ENCODE measurements at regions not wholly inside any gene's neighbourhood (a gene's known extent, or its start where the extent isn't known, plus 50 kb on each side); places are given as distances from the start of the nearest gene placed in this dataset.

- DNase-seq = no peak
Measured at GRCh38 chr12:24404086-24404815, 454.8 kb upstream of the SOX5 start.

GRCh38 chr12:24400533-24400932 is 451.1 kb upstream of the SOX5 start:
- no peak for DNase-seq

- DNase-seq = no peak
Measured at GRCh38 chr12:24398605-24399004, 449.1 kb upstream of the SOX5 start.

GRCh38 chr12:24396224-24396623 is 446.8 kb upstream of the SOX5 start:
- DNase-seq = no peak

GRCh38 chr12:24394246-24394645 is 444.8 kb upstream of the SOX5 start:
- DNase-seq = no peak

GRCh38 chr12:24393071-24393470 is 443.6 kb upstream of the SOX5 start:
- DNase-seq = no peak

GRCh38 chr12:24389394-24389793 is 439.9 kb upstream of the SOX5 start:
- no peak for DNase-seq

- no peak for DNase-seq
Measured at GRCh38 chr12:24387381-24387780, 437.9 kb upstream of the SOX5 start.

GRCh38 chr12:24386836-24387235 is 437.4 kb upstream of the SOX5 start:
- DNase-seq = no peak

- no peak for DNase-seq
Measured at GRCh38 chr12:24381790-24382189, 432.3 kb upstream of the SOX5 start.

- DNase-seq = no peak
Measured at GRCh38 chr12:24379861-24380521, 430.5 kb upstream of the SOX5 start.

GRCh38 chr12:24379433-24379832 is 430.0 kb upstream of the SOX5 start:
- no peak for DNase-seq

- no peak for DNase-seq
Measured at GRCh38 chr12:24378548-24379407, 429.3 kb upstream of the SOX5 start.

GRCh38 chr12:24374452-24374851 is 425.0 kb upstream of the SOX5 start:
- no peak for DNase-seq

GRCh38 chr12:24373004-24373403 is 423.5 kb upstream of the SOX5 start:
- no peak for DNase-seq

- no peak for DNase-seq
Measured at GRCh38 chr12:24366514-24366913, 417.0 kb upstream of the SOX5 start.

GRCh38 chr12:24364921-24365320 is 415.5 kb upstream of the SOX5 start:
- no peak for DNase-seq

- no peak for DNase-seq
Measured at GRCh38 chr12:24363177-24363754, 413.8 kb upstream of the SOX5 start.

- DNase-seq = no peak
Measured at GRCh38 chr12:24361877-24362580, 412.6 kb upstream of the SOX5 start.

- no peak for DNase-seq
Measured at GRCh38 chr12:24360907-24361306, 411.4 kb upstream of the SOX5 start.

GRCh38 chr12:24360461-24360860 is 411.0 kb upstream of the SOX5 start:
- DNase-seq = no peak

GRCh38 chr12:24360057-24360456 is 410.6 kb upstream of the SOX5 start:
- no peak for DNase-seq

GRCh38 chr12:24359418-24359817 is 409.9 kb upstream of the SOX5 start:
- DNase-seq = no peak

Data from T-helper 1 cell (primary cell).